Tongue (tissue), 1 donor: ENCODE measurements at regions not wholly inside any gene's neighbourhood (a gene's known extent, or its start where the extent isn't known, plus 50 kb on each side); places are given as distances from the start of the nearest gene placed in this dataset.

Experiments used
- DNase-seq: peaks from one replicate; pipeline ENCODE4 v3.0.0-alpha.2; 2015

- no peak for DNase-seq
These were observed 57.7 kb downstream of the LRRC30 start for GRCh38 chr18:7288544-7288943.

- DNase-seq = no peak
These were observed 59.2 kb downstream of the LRRC30 start for GRCh38 chr18:7290077-7290476.

GRCh38 chr18:7291046-7291445 is 60.2 kb downstream of the LRRC30 start:
- no peak for DNase-seq

GRCh38 chr18:7298149-7298548 is 67.3 kb downstream of the LRRC30 start:
- DNase-seq = no peak

- DNase-seq = no peak
These were observed 70.2 kb downstream of the LRRC30 start for GRCh38 chr18:7301094-7301493.

GRCh38 chr18:7303316-7304060 is 72.6 kb downstream of the LRRC30 start:
- DNase-seq = no peak

GRCh38 chr18:7304061-7304370 is 73.1 kb downstream of the LRRC30 start:
- peak; percentile 32 for DNase-seq

GRCh38 chr18:7305416-7305815 is 74.5 kb downstream of the LRRC30 start:
- no peak for DNase-seq

- DNase-seq = no peak
These were observed 76.1 kb downstream of the LRRC30 start for GRCh38 chr18:7307030-7307429.

GRCh38 chr18:7307526-7307925 is 76.6 kb downstream of the LRRC30 start:
- no peak for DNase-seq

GRCh38 chr18:7317804-7318231 is 86.9 kb downstream of the LRRC30 start:
- DNase-seq = no peak

- DNase-seq = no peak
These were observed 88.3 kb downstream of the LRRC30 start for GRCh38 chr18:7319161-7319560.

GRCh38 chr18:7321831-7322230 is 90.9 kb downstream of the LRRC30 start:
- DNase-seq = no peak

- no peak for DNase-seq
These were observed 92.1 kb downstream of the LRRC30 start for GRCh38 chr18:7322817-7323485.

GRCh38 chr18:7325126-7325430 is 94.2 kb downstream of the LRRC30 start:
- no peak for DNase-seq

GRCh38 chr18:7329016-7329415 is 98.1 kb downstream of the LRRC30 start:
- DNase-seq = no peak

- DNase-seq = no peak
These were observed 101.6 kb downstream of the LRRC30 start for GRCh38 chr18:7332452-7332851.

GRCh38 chr18:7333025-7333562 is 102.2 kb downstream of the LRRC30 start:
- DNase-seq = no peak

GRCh38 chr18:7334973-7335568 is 104.2 kb downstream of the LRRC30 start:
- DNase-seq = no peak

GRCh38 chr18:7336623-7337022 is 105.7 kb downstream of the LRRC30 start:
- no peak for DNase-seq

- DNase-seq = no peak
These were observed 108.0 kb downstream of the LRRC30 start for GRCh38 chr18:7338846-7339245.

GRCh38 chr18:7341581-7342337 is 110.9 kb downstream of the LRRC30 start:
- no peak for DNase-seq
